DOHH2 (cell line): ENCODE measurements at regions not wholly inside any gene's neighbourhood (a gene's known extent, or its start where the extent isn't known, plus 50 kb on each side); places are given as distances from the start of the nearest gene placed in this dataset.

Source experiments
- H3F3A ChIP-seq: fragments of 200-600 bp; sonication (generic), shearing (Covaris generic); 2 replicates; pipeline ENCODE4 v1.6.0; 2016; ENCODE audit warnings: antibody characterized with exemption, mild to moderate bottlenecking; ENCODE audit not compliant: control insufficient read depth, insufficient read depth
- H3K27ac ChIP-seq: fragments of 200-600 bp; sonication (generic); 2 replicates; pipeline ENCODE4 v1.5.1; 2014; ENCODE audit warnings: low read depth, mild to moderate bottlenecking, low read length, moderate library complexity
- H3K27me3 ChIP-seq: fragments of 200-600 bp; sonication (generic); 2 replicates; pipeline ENCODE4 v1.6.1; 2014; ENCODE audit warnings: mild to moderate bottlenecking, low read length, mixed read lengths; ENCODE audit not compliant: control insufficient read depth
- H3K36me3 ChIP-seq: fragments of 200-600 bp; sonication (generic); 2 replicates; pipeline ENCODE4 v1.6.1; 2014; ENCODE audit warnings: mild to moderate bottlenecking, low read length, moderate library complexity, mixed read lengths; ENCODE audit not compliant: control insufficient read depth
- H3K4me1 ChIP-seq: fragments of 200-600 bp; sonication (generic); 2 replicates; pipeline ENCODE4 v1.6.1; 2014; ENCODE audit warnings: mild to moderate bottlenecking, low read length, mixed read lengths; ENCODE audit not compliant: control insufficient read depth
- H3K4me2 ChIP-seq: fragments of 200-600 bp; sonication (generic); 2 replicates; pipeline ENCODE4 v1.6.0; 2014; ENCODE audit warnings: mild to moderate bottlenecking, low read length, moderate library complexity
- H3K4me3 ChIP-seq: fragments of 200-600 bp; sonication (generic); 2 replicates; pipeline ENCODE4 v1.5.1; 2014; ENCODE audit warnings: mild to moderate bottlenecking, low read length, mixed read lengths
- H3K79me2 ChIP-seq: fragments of 200-600 bp; sonication (generic); 2 replicates; pipeline ENCODE4 v1.6.1; 2014; ENCODE audit warnings: mild to moderate bottlenecking, low read length, mixed read lengths; ENCODE audit not compliant: control insufficient read depth
- H3K9me2 ChIP-seq: fragments of 200-600 bp; sonication (generic); replicated peaks from 2 replicates; pipeline ENCODE4 v1.6.1; 2014; ENCODE audit warnings: mild to moderate bottlenecking, low read length, mixed read lengths; ENCODE audit not compliant: control insufficient read depth
- H3K9me3 ChIP-seq: fragments of 200-600 bp; sonication (generic); 2 replicates; pipeline ENCODE4 v1.6.1; 2014; ENCODE audit warnings: antibody characterized with exemption, low read length, mixed read lengths; ENCODE audit not compliant: control insufficient read depth, insufficient read depth
- H4K20me1 ChIP-seq: fragments of 200-600 bp; sonication (generic); 2 replicates; pipeline ENCODE4 v1.6.0; 2014; ENCODE audit warnings: low read depth, mild to moderate bottlenecking, antibody characterized with exemption, low read length, moderate library complexity; ENCODE audit not compliant: control insufficient read depth, insufficient read depth
- CTCF ChIP-seq: fragments of 200-600 bp; sonication (generic); IDR thresholded peaks from one replicate; pipeline ENCODE4 v1.5.1; 2014; ENCODE audit warnings: antibody characterized with exemption, mild to moderate bottlenecking, low read depth, low read length; ENCODE audit not compliant: poor library complexity, severe bottlenecking
- EZH2phosphoT487 ChIP-seq: fragments of 200-600 bp; sonication (generic); IDR thresholded peaks from 2 replicates; pipeline ENCODE4 v1.6.1; 2017; ENCODE audit warnings: borderline replicate concordance, mild to moderate bottlenecking, antibody characterized with exemption, low read length, moderate library complexity, mixed read lengths

DNA sequence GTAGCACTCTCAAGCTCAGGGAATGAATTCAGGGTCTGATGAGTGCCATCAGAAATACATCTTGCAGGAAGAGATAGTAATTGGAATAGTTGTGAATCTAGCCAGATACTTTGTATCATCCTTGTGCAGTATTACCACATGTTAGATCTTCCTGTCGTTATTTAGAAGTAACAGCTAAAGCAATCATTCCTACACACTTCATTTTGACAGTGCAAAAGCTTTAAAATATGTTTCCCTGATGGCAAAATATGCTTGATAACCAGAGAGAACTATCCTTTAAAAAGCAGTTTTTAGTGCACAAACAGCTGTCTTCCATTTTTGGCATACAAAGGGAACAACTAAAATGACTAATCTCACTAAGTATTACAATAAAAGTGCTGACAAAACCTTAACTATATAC is 149.5 kb upstream of the SLC38A2 start:
- Histone ChIP-seq H3K27me3 (no peaks in the 10 kb centered on the region; the same call in 1 of the 2 replicates), H3K9me2 (no peaks in the 10 kb centered on the region), H3K4me3 (no peak overlapping the region), H3K27ac (no peak overlapping the region), H3K36me3 (no peaks in the 10 kb centered on the region), H3F3A (no peaks in the 10 kb centered on the region), H4K20me1 (no peaks in the 10 kb centered on the region), H3K4me1 (no peaks in the 10 kb centered on the region), H3K4me2 (no peak overlapping the region), H3K9me3 (no peaks in the 10 kb centered on the region), H3K79me2 (no peaks in the 10 kb centered on the region)
- TF ChIP-seq CTCF (no peak), EZH2phosphoT487 (no peak)

DNA sequence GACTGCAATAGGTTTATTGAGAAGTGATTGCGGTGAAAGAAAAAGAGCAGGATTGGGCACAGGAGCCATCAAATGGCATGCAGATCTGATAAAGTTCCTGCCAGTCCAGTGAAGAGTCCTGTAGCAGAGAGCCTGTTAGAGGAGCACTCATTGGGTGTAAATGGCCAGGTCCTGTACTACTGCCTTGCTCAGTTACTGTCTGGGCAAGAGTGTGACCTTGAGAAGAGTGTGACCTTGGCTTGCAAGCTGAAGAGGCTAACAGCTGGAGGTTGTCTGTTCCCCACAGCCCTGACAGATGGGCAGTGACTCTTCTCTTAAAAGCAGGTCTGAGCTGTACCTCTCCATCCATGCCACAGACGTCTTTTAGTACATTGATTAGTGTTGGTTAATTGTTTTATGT is 148.6 kb upstream of the SLC38A2 start:
- Histone ChIP-seq H3K4me3 (no peak overlapping the region), H3K4me1 (no peaks in the 10 kb centered on the region), H3K4me2 (no peak overlapping the region), H3K9me3 (no peaks in the 10 kb centered on the region), H4K20me1 (no peaks in the 10 kb centered on the region), H3K9me2 (no peaks in the 10 kb centered on the region), H3K27me3 (no peaks in the 10 kb centered on the region; the same call in 1 of the 2 replicates), H3K79me2 (no peaks in the 10 kb centered on the region), H3K36me3 (no peaks in the 10 kb centered on the region), H3F3A (no peaks in the 10 kb centered on the region), H3K27ac (no peak overlapping the region)
- TF ChIP-seq EZH2phosphoT487 (no peak), CTCF (no peak)

DNA sequence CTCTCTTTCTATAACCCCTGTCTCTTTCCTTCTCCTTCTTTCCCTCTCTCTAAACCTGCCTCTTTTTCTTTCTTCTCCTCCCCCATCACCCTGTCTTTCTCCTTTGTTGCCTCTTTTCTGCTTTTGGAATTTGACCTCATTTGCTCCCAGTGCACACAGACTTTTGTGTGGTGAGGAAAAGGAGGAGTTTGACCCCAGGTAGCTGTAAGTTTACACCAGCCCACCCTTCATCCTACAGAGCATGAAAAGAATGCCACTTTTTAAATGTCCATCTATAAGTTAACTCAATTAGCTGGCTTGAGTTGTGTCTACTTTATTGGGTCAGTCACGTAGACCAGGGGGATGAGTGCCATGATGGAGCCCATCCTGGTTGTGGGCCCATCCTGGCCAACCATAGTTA is 146.8 kb upstream of the SLC38A2 start:
- Histone ChIP-seq H3K4me2 (no peak overlapping the region), H3K79me2 (no peaks in the 10 kb centered on the region), H4K20me1 (no peaks in the 10 kb centered on the region), H3K9me3 (no peaks in the 10 kb centered on the region), H3K27me3 (no peaks in the 10 kb centered on the region; the same call in 1 of the 2 replicates), H3K4me3 (no peak overlapping the region), H3K9me2 (no peaks in the 10 kb centered on the region), H3K4me1 (no peaks in the 10 kb centered on the region), H3K27ac (no peak overlapping the region), H3F3A (no peaks in the 10 kb centered on the region), H3K36me3 (no peaks in the 10 kb centered on the region)
- TF ChIP-seq CTCF, result no peak
- TF ChIP-seq EZH2phosphoT487, result no peak

- Histone ChIP-seq H3K27me3 (no peaks in the 10 kb centered on the region; the same call in 1 of the 2 replicates), H3K79me2 (no peaks in the 10 kb centered on the region), H3K9me3 (no peaks in the 10 kb centered on the region), H4K20me1 (no peaks in the 10 kb centered on the region), H3K4me1 (no peaks in the 10 kb centered on the region), H3F3A (no peaks in the 10 kb centered on the region), H3K4me2 (no peak overlapping the region), H3K9me2 (no peaks in the 10 kb centered on the region), H3K36me3 (no peaks in the 10 kb centered on the region), H3K4me3 (no peak overlapping the region), H3K27ac (no peak overlapping the region)
- TF ChIP-seq EZH2phosphoT487, result no peak
- no peak for TF ChIP-seq CTCF
These were observed 146.2 kb upstream of the SLC38A2 start for GRCh38 chr12:46518729-46519128.
